IMR-90 (cell line): ENCODE measurements at regions not wholly inside any gene's neighbourhood (a gene's known extent, or its start where the extent isn't known, plus 50 kb on each side); places are given as distances from the start of the nearest gene placed in this dataset. TPM values are rescaled to one million over a fixed set of nuclear protein-coding genes. Genes with fewer than 3 reads are reported as not detected.

Source experiments
- ATAC-seq: fragments of 200-7000 bp; cut with Tn5 transposase; 2 replicates; pipeline ENCODE4 v1.9.1; 2020; ENCODE audit warnings: low read depth, mild to moderate bottlenecking, moderate library complexity
- BruUV-seq: library from RNA; stranded (reverse); fragments of 400-500 nt; replicated peaks from 2 replicates; lab custom pipeline; 2021; lab: Mats Ljungman, UMichigan
- CTCF ChIA-PET: fragments of 300-600 bp; formaldehyde crosslinking; extraction: SDS; loops from one replicate; lab custom pipeline; 2021; ENCODE audit warnings: antibody characterized with exemption; lab: Yijun Ruan, JAX
- POLR2A ChIA-PET: fragments of 300-600 bp; sonication (Branson Sonifier 250); formaldehyde crosslinking; loops from one replicate; lab custom pipeline; 2022; ENCODE audit warnings: antibody characterized with exemption; ENCODE audit not compliant: unreplicated experiment; lab: Charles Lee
- DNase-seq: peaks from one replicate; pipeline ENCODE4 v3.0.0; 2013
- H2AFZ ChIP-seq: replicated peaks from 2 replicates; pipeline ENCODE3; 2013; ENCODE audit warnings: low read length, mild to moderate bottlenecking; ENCODE audit not compliant: poor library complexity
- H2AK5ac ChIP-seq: 2 replicates; pipeline ENCODE4 v1.6.1; 2013; ENCODE audit warnings: low read depth, low read length, inconsistent platforms
- H2AK9ac ChIP-seq: replicated peaks from 2 replicates; pipeline ENCODE3; 2013; ENCODE audit warnings: mild to moderate bottlenecking, low read depth, low read length, moderate library complexity; ENCODE audit not compliant: poor library complexity
- H2BK120ac ChIP-seq: 2 replicates; pipeline ENCODE4 v1.6.1; 2013; ENCODE audit warnings: low read depth, low read length, inconsistent platforms
- H2BK15ac ChIP-seq: 3 replicates; pipeline ENCODE4 v1.6.1; 2013; ENCODE audit warnings: low read depth, low read length, inconsistent platforms
- H2BK20ac ChIP-seq: 2 replicates; pipeline ENCODE4 v1.6.1; 2013; ENCODE audit warnings: low read depth, mild to moderate bottlenecking, inconsistent platforms, low read length, moderate library complexity
- H2BK5ac ChIP-seq: 2 replicates; pipeline ENCODE4 v1.6.1; 2013; ENCODE audit warnings: mild to moderate bottlenecking, low read depth, low read length, inconsistent platforms; ENCODE audit not compliant: poor library complexity, severe bottlenecking
- H3K14ac ChIP-seq: replicated peaks from 2 replicates; pipeline ENCODE4 v1.6.1; 2013; ENCODE audit warnings: low read depth, low read length, inconsistent platforms
- H3K18ac ChIP-seq: 2 replicates; pipeline ENCODE4 v1.6.1; 2013; ENCODE audit warnings: low read depth, low read length, control low read depth
- H3K23ac ChIP-seq: 2 replicates; pipeline ENCODE4 v1.6.1; 2013; ENCODE audit warnings: low read depth, low read length, inconsistent platforms
- H3K27ac ChIP-seq: 2 replicates; pipeline ENCODE4 v1.5.1; 2013; ENCODE audit warnings: mild to moderate bottlenecking, control low read depth, low read length; ENCODE audit not compliant: insufficient read depth
- H3K27me3 ChIP-seq: 2 replicates; pipeline ENCODE4 v1.6.1; 2013; ENCODE audit warnings: low read length; ENCODE audit not compliant: control insufficient read depth, insufficient read depth
- H3K36me3 ChIP-seq: 2 replicates; pipeline ENCODE4 v1.6.1; 2013; ENCODE audit warnings: low read length, mixed read lengths; ENCODE audit not compliant: control insufficient read depth, insufficient read depth
- H3K4ac ChIP-seq: 2 replicates; pipeline ENCODE4 v1.6.1; 2013; ENCODE audit warnings: low read depth, low read length, inconsistent platforms
- H3K4me1 ChIP-seq: 2 replicates; pipeline ENCODE4 v1.6.1; 2013; ENCODE audit warnings: low read length, mixed read lengths; ENCODE audit not compliant: control insufficient read depth, insufficient read depth
- H3K4me2 ChIP-seq: 2 replicates; pipeline ENCODE4 v1.6.1; 2013; ENCODE audit warnings: low read depth, mild to moderate bottlenecking, control low read depth, low read length, moderate library complexity
- H3K4me3 ChIP-seq: 2 replicates; pipeline ENCODE4 v1.5.1; 2013; ENCODE audit warnings: low read depth, mild to moderate bottlenecking, control low read depth, low read length, moderate library complexity; ENCODE audit not compliant: insufficient read depth
- H3K56ac ChIP-seq: 2 replicates; pipeline ENCODE4 v1.6.1; 2013; ENCODE audit warnings: low read length, inconsistent platforms; ENCODE audit not compliant: insufficient read depth; ENCODE audit errors: extremely low read depth
- H3K79me1 ChIP-seq, 2 experiments: 2 replicates each; pipeline ENCODE4 v1.6.1; 2013; ENCODE audit warnings: low read length in 2 of 2, inconsistent platforms in 1 of 2, low read depth in 1 of 2
- H3K9ac ChIP-seq: 2 replicates; pipeline ENCODE4 v1.6.1; 2013; ENCODE audit warnings: low read depth, low read length, control low read depth
- H3K9me1 ChIP-seq: 2 replicates; pipeline ENCODE4 v1.6.1; 2013; ENCODE audit warnings: low read length, inconsistent platforms; ENCODE audit not compliant: insufficient read depth
- H3K9me3 ChIP-seq: 2 replicates; pipeline ENCODE4 v1.6.1; 2013; ENCODE audit warnings: low read length; ENCODE audit not compliant: control insufficient read depth, insufficient read depth
- H4K20me1 ChIP-seq: 2 replicates; pipeline ENCODE4 v1.6.1; 2013; ENCODE audit warnings: low read length, inconsistent platforms; ENCODE audit not compliant: insufficient read depth
- H4K5ac ChIP-seq: 2 replicates; pipeline ENCODE4 v1.6.1; 2013; ENCODE audit warnings: mild to moderate bottlenecking, low read depth, low read length, control low read depth
- H4K8ac ChIP-seq, 2 experiments: 2 replicates each; pipeline ENCODE4 v1.6.1; 2013; ENCODE audit warnings: low read depth in 2 of 2, low read length in 2 of 2, control low read depth in 1 of 2, inconsistent platforms in 1 of 2
- H4K91ac ChIP-seq: 2 replicates; pipeline ENCODE4 v1.6.1; 2013; ENCODE audit warnings: low read depth, low read length, inconsistent platforms; ENCODE audit not compliant: insufficient read depth
- ELK1 ChIP-seq: fragments of 150-350 bp; IDR thresholded peaks from 2 replicates; pipeline ENCODE4 v1.6.1; 2016; ENCODE audit warnings: low read depth, mild to moderate bottlenecking, low read length, moderate library complexity, borderline replicate concordance
- MAFK ChIP-seq: IDR thresholded peaks from 2 replicates; pipeline ENCODE4 v1.6.1; 2012; ENCODE audit warnings: low read depth, low read length, improper control_type of control experiment
- NFE2L2 ChIP-seq: fragments of 150-350 bp; IDR thresholded peaks from 2 replicates; pipeline ENCODE4 v1.6.1; 2016; ENCODE audit warnings: low read depth, mild to moderate bottlenecking, low read length
- RCOR1 ChIP-seq: IDR thresholded peaks from 2 replicates; pipeline ENCODE4 v1.6.1; 2012; ENCODE audit warnings: mild to moderate bottlenecking, low read length, improper control_type of control experiment; ENCODE audit not compliant: insufficient replicate concordance
- RFX5 ChIP-seq: IDR thresholded peaks from 2 replicates; pipeline ENCODE4 v1.8.0; 2012; ENCODE audit warnings: low read depth, mild to moderate bottlenecking, low read length, moderate library complexity
- USF2 ChIP-seq: fragments of 150-350 bp; IDR thresholded peaks from 2 replicates; pipeline ENCODE4 v1.6.1; 2017; ENCODE audit warnings: mild to moderate bottlenecking, antibody characterized with exemption, low read length, low read depth
- WGBS, 2 experiments: methylation state at CpG; one replicate each; pipeline versions ENCODE4 v1.1.5 to v1.1.7; 2013; ENCODE audit warnings: missing lambda C conversion rate in 2 of 2; ENCODE audit not compliant: insufficient read length in 1 of 2; ENCODE audit errors: extremely low coverage in 2 of 2; 5-methylcytosine and 5-hydroxymethylcytosine counted together
- dilution Hi-C: fragments of 300-500 bp; cut with HindIII; formaldehyde crosslinking; loops from one replicate; pipeline ENCODE4 v1.14.3; 2018; ENCODE audit warnings: low sequenced_read_pairs; ENCODE audit not compliant: unreplicated experiment
- in situ Hi-C: fragments of 300-500 bp; cut with MboI; formaldehyde crosslinking; loops from 3 replicates; pipeline ENCODE4 v1.14.3; 2019; ENCODE audit warnings: low sequenced_read_pairs, inconsistent platforms, mixed read lengths
- intact Hi-C: fragments of 100-400 bp; cut with micrococcal nuclease; formaldehyde crosslinking; loops from 2 replicates; pipeline ENCODE4 v1.10.0; 2022
- microRNA-seq, 2 experiments: library from miRNA; stranded (forward) in 1 of 2; unstranded in 1 of 2; fragments of 10-50 nt in 1 of 2; fragments of <30 nt in 1 of 2; gene quantifications in 1 of 2; microRNA quantifications in 1 of 2; one replicate each; pipeline versions ENCODE3 to v1.1.0; 2013 to 2020; ENCODE audit not compliant: insufficient read depth in 1 of 2, insufficient read length in 1 of 2, unreplicated experiment in 1 of 2
- small RNA-seq, 5 experiments: library from RNA; depleted of rRNA; stranded (forward); fragments of <200 nt; gene quantifications; one replicate each; pipeline ENCODE3, GENCODE V24; 2012

- Histone ChIP-seq H3K18ac (no peak overlapping the region), H3K4me1 (peaks cover under 1% of the 10 kb centered on the region; the same call in 1 of the 2 replicates), H4K8ac (no peak overlapping the region), H3K9ac (no peak overlapping the region), H3K14ac (no peak overlapping the region), H2BK5ac (no peak overlapping the region), H3K27me3 (peaks cover 2% of the 10 kb centered on the region; the same call in 1 of the 2 replicates), H2AK5ac (no peak overlapping the region), H3K27ac (no peak overlapping the region), H4K20me1 (no peaks in the 10 kb centered on the region), H3K4me3 (no peak overlapping the region), H2BK20ac (no peak overlapping the region), H2BK15ac (no peak overlapping the region; the same call in 2 of the 3 replicates), H3K79me1 (no peaks in the 10 kb centered on the region), H2AK9ac (no peak overlapping the region), H3K36me3 (no peaks in the 10 kb centered on the region), H4K5ac (no peak overlapping the region), H2BK120ac (no peak overlapping the region), H3K23ac (no peak overlapping the region), H3K9me3 (peaks cover 8% of the 10 kb centered on the region), H4K91ac (no peak overlapping the region), H2AFZ (no peak overlapping the region), H3K4ac (no peak overlapping the region), H3K56ac (no peak overlapping the region), H3K4me2 (no peak overlapping the region), H3K9me1 (0 out of 2 replicates have a peak, but pooled peaks cover under 1% of the 10 kb centered on the region)
- in situ Hi-C loops = no loop called here
- intact Hi-C loops = no loop called here
- BruUV-seq = no TSS peak
- POLR2A ChIA-PET = interaction anchor here (0.6 kb wide), 1 partner anchor 19 kb away, joined by 7 read pairs; no protein-coding TSS in a partner anchor
- CTCF ChIA-PET = no interaction called here
- ATAC-seq = no peak
- 58% methylated on average over 8 of the region's 15 CpGs; no CpG with 5 or more reads in 1 of the 2 experiments for WGBS, 2 experiments
- TF ChIP-seq ELK1 (no peak), RCOR1 (no peak), RFX5 (no peak), USF2 (no peak), MAFK (no peak), NFE2L2 (no peak)
- dilution Hi-C loops = no loop called here
- no peak for DNase-seq
Measured at GRCh38 chr11:62017878-62018655, 50.6 kb upstream of the FTH1 start.

Small RNA genes lying in the stretch of these regions (microRNA-seq; reads per million reads assigned to microRNA genes)
- not detected for gene AP003733.2 (ENCODE audit: insufficient read depth, insufficient read length)

Small RNA genes lying in the stretch of these regions (small RNA-seq; reads per million reads assigned to genes)
- 0 reads per million in 5 experiments for gene AP003733.2
